ENCODE measurements at regions not wholly inside any gene's neighbourhood (a gene's known extent, or its start where the extent isn't known, plus 50 kb on each side); places are given as distances from the start of the nearest gene placed in this dataset.

DNA sequence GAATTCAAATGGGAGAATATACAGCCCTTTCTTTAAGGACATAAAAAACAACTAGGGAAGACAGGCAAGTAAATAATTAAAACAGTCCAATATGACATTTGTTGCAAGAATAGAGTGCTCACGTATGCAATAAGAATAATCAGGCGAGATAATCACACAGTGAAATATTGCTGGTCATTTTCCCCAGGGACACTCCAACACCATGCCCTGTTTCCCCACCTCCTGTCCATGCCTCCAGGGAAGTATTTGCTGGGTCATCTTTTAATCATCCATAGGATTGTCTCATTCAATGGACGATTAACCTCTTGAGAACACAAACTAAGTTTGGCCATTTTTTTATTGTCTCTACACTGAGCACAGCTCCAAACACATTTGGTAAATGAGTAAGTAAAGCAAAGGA lies 472.9 kb downstream of the C6orf118 start:
- Histone ChIP-seq H3K56ac (ENCODE audit: insufficient read length, low read depth, low read length) (no peak overlapping the region), H3K79me2 (ENCODE audit: insufficient read depth, low read length) (no peaks in the 10 kb centered on the region), H3K23me2 (ENCODE audit: insufficient read length, low read depth, low read length, poor library complexity, severe bottlenecking) (no peaks in the 10 kb centered on the region), H3K9ac (ENCODE audit: extremely low read depth, insufficient read length, low read length) (no peak overlapping the region), H3K14ac (ENCODE audit: insufficient read depth, low read length) (no peak overlapping the region), H3K27ac (ENCODE audit: insufficient read length, low read depth, low read length) (no peak overlapping the region), H3K23ac (ENCODE audit: insufficient read length, low read depth, low read length) (no peak overlapping the region), H3K4me2 (ENCODE audit: insufficient read depth, insufficient read length, low read length) (no peak overlapping the region), H4K20me1 (ENCODE audit: control insufficient read depth, insufficient read depth, insufficient read length) (no peaks in the 10 kb centered on the region), H4K8ac (replicated peaks; ENCODE audit: insufficient read length, low read depth, low read length) (no peak overlapping the region), H2BK120ac (ENCODE audit: low read depth, low read length, poor library complexity, severe bottlenecking) (no peak overlapping the region), H3K4ac (ENCODE audit: low read depth, low read length) (no peak overlapping the region), H3K79me1 (ENCODE audit: insufficient read depth, low read depth, low read length, poor library complexity, severe bottlenecking) (no peaks in the 10 kb centered on the region), H2BK5ac (ENCODE audit: insufficient read length, low read length) (no peak overlapping the region), H2AK5ac (ENCODE audit: insufficient read length, low read length) (no peak overlapping the region), H3T11ph (ENCODE audit: low read length) (no peak overlapping the region), H2BK20ac (ENCODE audit: low read depth, low read length, poor library complexity, severe bottlenecking) (no peak overlapping the region), H3K4me1 (ENCODE audit: insufficient read depth, low read length) (no peaks in the 10 kb centered on the region), H2AFZ (ENCODE audit: low read length) (no peak overlapping the region), H2BK15ac (ENCODE audit: low read depth, low read length) (no peak overlapping the region), H3K18ac (ENCODE audit: insufficient read length, low read depth, low read length) (no peak overlapping the region), H3K27me3 (ENCODE audit: insufficient read depth, low read length) (no peaks in the 10 kb centered on the region), H4K5ac (ENCODE audit: insufficient read length, low read depth, low read length) (no peak overlapping the region), H2BK12ac (ENCODE audit: insufficient read length, low read depth, low read length) (no peak overlapping the region), H3K9me3 (ENCODE audit: control insufficient read depth, low read depth, low read length) (no peaks in the 10 kb centered on the region), H4K91ac (ENCODE audit: insufficient read length, low read depth, low read length) (no peak overlapping the region)
- Mint-ChIP-seq H3K4me1 (no peaks in the 10 kb centered on the region), H3K27ac (no peak overlapping the region), H3K4me3 (no peak overlapping the region), H3K9me3 (peaks cover 6 to 7% of the 10 kb centered on the region in 2 experiments; a peak in 3 of 5 replicates), H3K27me3 (ENCODE audit: low read depth) (no peaks in the 10 kb centered on the region), H3K36me3 (ENCODE audit: insufficient read depth in 1 of 3, low read depth in 3 of 3) (peaks cover 0 to 22% (median 0%) of the 10 kb centered on the region in 3 experiments; a peak in 4 of 7 replicates)
- WGBS (ENCODE audit: extremely low coverage, insufficient read length, low lambda C conversion rate): no CpG with 5 or more reads among the region's 3 CpGs
- no peak for DNase-seq
- TF ChIP-seq, protein P1, sequence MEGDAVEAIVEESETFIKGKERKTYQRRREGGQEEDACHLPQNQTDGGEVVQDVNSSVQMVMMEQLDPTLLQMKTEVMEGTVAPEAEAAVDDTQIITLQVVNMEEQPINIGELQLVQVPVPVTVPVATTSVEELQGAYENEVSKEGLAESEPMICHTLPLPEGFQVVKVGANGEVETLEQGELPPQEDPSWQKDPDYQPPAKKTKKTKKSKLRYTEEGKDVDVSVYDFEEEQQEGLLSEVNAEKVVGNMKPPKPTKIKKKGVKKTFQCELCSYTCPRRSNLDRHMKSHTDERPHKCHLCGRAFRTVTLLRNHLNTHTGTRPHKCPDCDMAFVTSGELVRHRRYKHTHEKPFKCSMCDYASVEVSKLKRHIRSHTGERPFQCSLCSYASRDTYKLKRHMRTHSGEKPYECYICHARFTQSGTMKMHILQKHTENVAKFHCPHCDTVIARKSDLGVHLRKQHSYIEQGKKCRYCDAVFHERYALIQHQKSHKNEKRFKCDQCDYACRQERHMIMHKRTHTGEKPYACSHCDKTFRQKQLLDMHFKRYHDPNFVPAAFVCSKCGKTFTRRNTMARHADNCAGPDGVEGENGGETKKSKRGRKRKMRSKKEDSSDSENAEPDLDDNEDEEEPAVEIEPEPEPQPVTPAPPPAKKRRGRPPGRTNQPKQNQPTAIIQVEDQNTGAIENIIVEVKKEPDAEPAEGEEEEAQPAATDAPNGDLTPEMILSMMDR (conservative IDR thresholded peaks at IDR 0.05): no peak

Measured in H9 (cell line).